ENCODE measurements at regions not wholly inside any gene's neighbourhood (a gene's known extent, or its start where the extent isn't known, plus 50 kb on each side); places are given as distances from the start of the nearest gene placed in this dataset.

- H3K4me1 ChIP-seq (ENCODE audit: insufficient read depth, low read length): no peaks in the 10 kb centered on the region
- H3K36me3 ChIP-seq (ENCODE audit: insufficient read depth, low read length): no peaks in the 10 kb centered on the region
- ATAC-seq (ENCODE audit: insufficient read depth, low read depth): no peak
- no peaks in the 10 kb centered on the region for H4K20me1 ChIP-seq (ENCODE audit: insufficient read depth, low read length)
- no peaks in the 10 kb centered on the region for H3K79me2 ChIP-seq (ENCODE audit: insufficient read depth, low read length)
- H3K27ac ChIP-seq (ENCODE audit: low read length): no peak overlapping the region
- no peak overlapping the region for H3K9ac ChIP-seq (ENCODE audit: low read depth, low read length)
- TF ChIP-seq CTCF (IDR thresholded peaks at IDR 0.05; ENCODE audit: borderline replicate concordance, extremely low read depth, low read length, poor library complexity, severe bottlenecking): no peak
- TF ChIP-seq EZH2 (IDR thresholded peaks at IDR 0.05; ENCODE audit: borderline replicate concordance, low read depth, low read length, severe bottlenecking): no peak
- H2AFZ ChIP-seq (ENCODE audit: low read depth, low read length): no peak overlapping the region
- no peak overlapping the region for H3K4me3 ChIP-seq (ENCODE audit: low read depth in 1 of 2, low read length in 2 of 2)
- H3K4me2 ChIP-seq (ENCODE audit: insufficient read depth, low read length): no peak overlapping the region
- no peak for DNase-seq
- no peaks in the 10 kb centered on the region for H3K27me3 ChIP-seq (ENCODE audit: insufficient read depth, low read length, poor library complexity)
- no peaks in the 10 kb centered on the region for H3K9me3 ChIP-seq (ENCODE audit: insufficient read depth, low read length, severe bottlenecking)
These were observed 306.6 kb upstream of the PRMT6 start for GRCh38 chr1:106749906-106750305.

DNA sequence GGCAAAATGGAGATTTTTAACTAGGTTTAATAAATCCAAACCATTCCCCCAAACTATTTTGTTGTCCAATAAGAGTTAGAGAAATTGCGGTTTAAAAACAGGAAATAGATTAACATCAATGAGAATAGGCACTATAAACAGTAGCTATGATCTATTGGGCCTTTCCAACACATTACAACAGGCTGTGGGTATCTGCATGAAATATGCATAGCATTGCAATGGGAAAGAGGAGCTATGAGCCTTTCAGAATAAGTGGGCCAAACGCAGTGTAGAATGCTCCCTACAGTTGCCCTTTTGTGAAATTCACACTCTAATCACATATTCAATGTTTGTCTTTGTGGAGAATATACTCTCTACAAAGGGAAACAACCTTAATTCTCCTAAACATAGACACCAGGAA is 305.5 kb upstream of the PRMT6 start:
- H3K9ac ChIP-seq (ENCODE audit: low read depth, low read length): no peak overlapping the region
- no peak overlapping the region for H3K4me2 ChIP-seq (ENCODE audit: insufficient read depth, low read length)
- no peak overlapping the region for H3K27ac ChIP-seq (ENCODE audit: low read length)
- ATAC-seq (ENCODE audit: insufficient read depth, low read depth) (no peak), DNase-seq (no peak)
- H3K4me3 ChIP-seq (ENCODE audit: low read depth in 1 of 2, low read length in 2 of 2): no peak overlapping the region
- TF ChIP-seq CTCF (IDR thresholded peaks at IDR 0.05; ENCODE audit: borderline replicate concordance, extremely low read depth, low read length, poor library complexity, severe bottlenecking) (no peak), EZH2 (IDR thresholded peaks at IDR 0.05; ENCODE audit: borderline replicate concordance, low read depth, low read length, severe bottlenecking) (no peak)
- no peaks in the 10 kb centered on the region for H3K9me3 ChIP-seq (ENCODE audit: insufficient read depth, low read length, severe bottlenecking)
- H3K27me3 ChIP-seq (ENCODE audit: insufficient read depth, low read length, poor library complexity): no peaks in the 10 kb centered on the region
- no peaks in the 10 kb centered on the region for H3K4me1 ChIP-seq (ENCODE audit: insufficient read depth, low read length)
- no peak overlapping the region for H2AFZ ChIP-seq (ENCODE audit: low read depth, low read length)
- H3K36me3 ChIP-seq (ENCODE audit: insufficient read depth, low read length): no peaks in the 10 kb centered on the region
- no peaks in the 10 kb centered on the region for H3K79me2 ChIP-seq (ENCODE audit: insufficient read depth, low read length)
- no peaks in the 10 kb centered on the region for H4K20me1 ChIP-seq (ENCODE audit: insufficient read depth, low read length)

DNA sequence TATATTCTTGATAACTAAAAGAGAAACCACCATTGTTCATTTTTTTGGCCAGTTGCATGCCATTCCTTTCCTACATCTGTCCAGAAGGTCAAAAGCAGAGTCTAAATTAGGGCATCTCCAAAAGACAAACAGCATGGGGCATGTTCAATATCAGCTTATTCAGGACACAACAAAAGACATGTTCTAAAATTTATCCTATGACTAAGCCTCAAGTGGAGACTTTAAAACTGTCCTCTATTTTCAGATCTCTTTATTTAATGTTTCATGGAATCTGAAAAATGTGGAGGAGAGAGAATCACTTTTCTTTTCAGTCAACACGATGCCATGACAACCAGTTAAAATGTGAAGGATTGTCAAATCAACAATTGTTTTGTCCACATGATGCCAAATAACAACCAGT is 303.4 kb upstream of the PRMT6 start:
- Histone ChIP-seq H3K27ac (ENCODE audit: low read length) (no peak overlapping the region), H4K20me1 (ENCODE audit: insufficient read depth, low read length) (no peaks in the 10 kb centered on the region), H3K27me3 (ENCODE audit: insufficient read depth, low read length, poor library complexity) (no peaks in the 10 kb centered on the region), H3K36me3 (ENCODE audit: insufficient read depth, low read length) (no peaks in the 10 kb centered on the region), H3K79me2 (ENCODE audit: insufficient read depth, low read length) (no peaks in the 10 kb centered on the region), H3K4me1 (ENCODE audit: insufficient read depth, low read length) (no peaks in the 10 kb centered on the region), H3K4me2 (ENCODE audit: insufficient read depth, low read length) (no peak overlapping the region), H3K4me3 (ENCODE audit: low read depth in 1 of 2, low read length in 2 of 2) (no peak overlapping the region), H2AFZ (ENCODE audit: low read depth, low read length) (no peak overlapping the region), H3K9me3 (ENCODE audit: insufficient read depth, low read length, severe bottlenecking) (no peaks in the 10 kb centered on the region), H3K9ac (ENCODE audit: low read depth, low read length) (no peak overlapping the region)
- no peak for TF ChIP-seq EZH2 (IDR thresholded peaks at IDR 0.05; ENCODE audit: borderline replicate concordance, low read depth, low read length, severe bottlenecking)
- TF ChIP-seq CTCF (IDR thresholded peaks at IDR 0.05; ENCODE audit: borderline replicate concordance, extremely low read depth, low read length, poor library complexity, severe bottlenecking): no peak
- ATAC-seq (ENCODE audit: insufficient read depth, low read depth) (no peak), DNase-seq (no peak)

DNA sequence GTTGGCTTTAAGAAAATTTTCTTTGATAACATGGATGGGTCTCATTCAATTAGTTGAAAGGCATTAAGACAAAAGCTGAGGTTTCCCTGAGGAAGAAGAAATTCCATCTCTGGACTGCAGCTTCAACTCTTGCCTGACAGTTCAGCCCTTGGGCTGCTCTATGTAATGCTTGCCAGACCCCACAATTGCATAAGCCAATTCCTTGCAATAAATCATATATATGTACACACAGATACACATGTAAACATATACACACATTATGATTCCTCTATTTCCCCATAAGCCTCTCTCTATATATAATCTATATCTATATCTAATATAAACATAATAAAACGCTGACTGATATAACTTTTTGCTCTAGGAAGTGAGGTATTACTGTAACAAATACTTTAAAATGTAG is 301.5 kb upstream of the PRMT6 start:
- H3K36me3 ChIP-seq (ENCODE audit: insufficient read depth, low read length): no peaks in the 10 kb centered on the region
- DNase-seq (no peak), ATAC-seq (ENCODE audit: insufficient read depth, low read depth) (no peak)
- no peaks in the 10 kb centered on the region for H3K4me1 ChIP-seq (ENCODE audit: insufficient read depth, low read length)
- H4K20me1 ChIP-seq (ENCODE audit: insufficient read depth, low read length): no peaks in the 10 kb centered on the region
- H3K79me2 ChIP-seq (ENCODE audit: insufficient read depth, low read length): no peaks in the 10 kb centered on the region
- no peak overlapping the region for H3K9ac ChIP-seq (ENCODE audit: low read depth, low read length)
- TF ChIP-seq CTCF (IDR thresholded peaks at IDR 0.05; ENCODE audit: borderline replicate concordance, extremely low read depth, low read length, poor library complexity, severe bottlenecking): no peak
- TF ChIP-seq EZH2 (IDR thresholded peaks at IDR 0.05; ENCODE audit: borderline replicate concordance, low read depth, low read length, severe bottlenecking): no peak
- no peak overlapping the region for H3K4me2 ChIP-seq (ENCODE audit: insufficient read depth, low read length)
- H2AFZ ChIP-seq (ENCODE audit: low read depth, low read length): no peak overlapping the region
- H3K4me3 ChIP-seq (ENCODE audit: low read depth in 1 of 2, low read length in 2 of 2): no peak overlapping the region
- no peak overlapping the region for H3K27ac ChIP-seq (ENCODE audit: low read length)
- no peaks in the 10 kb centered on the region for H3K9me3 ChIP-seq (ENCODE audit: insufficient read depth, low read length, severe bottlenecking)
- no peaks in the 10 kb centered on the region for H3K27me3 ChIP-seq (ENCODE audit: insufficient read depth, low read length, poor library complexity)
